ENCODE measurements at regions not wholly inside any gene's neighbourhood (a gene's known extent, or its start where the extent isn't known, plus 50 kb on each side); places are given as distances from the start of the nearest gene placed in this dataset.

DNA sequence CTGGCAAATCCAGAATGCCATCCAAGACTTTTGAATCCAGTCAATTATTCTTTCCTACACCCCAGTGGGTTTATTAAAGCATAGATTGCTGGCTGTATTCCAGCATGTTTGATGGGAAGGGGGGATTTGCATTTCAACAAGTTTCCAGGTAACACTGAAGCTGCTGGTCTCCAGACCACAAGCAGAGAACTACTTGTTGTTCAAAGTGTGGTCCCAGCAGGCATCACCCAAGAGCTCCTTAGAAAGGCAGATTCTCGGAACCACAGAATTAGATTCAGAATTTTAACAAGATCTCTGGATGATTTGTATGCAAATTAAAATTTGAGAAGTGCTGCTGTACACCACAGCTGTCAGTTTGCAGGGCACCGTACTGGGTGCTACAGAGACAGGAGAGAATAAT, 216.3 kb upstream of the FAM78B start:
- Histone ChIP-seq H3K4me3 (no peak overlapping the region), H3K27me3 (no peaks in the 10 kb centered on the region), H3K36me3 (no peaks in the 10 kb centered on the region), H3K9me3 (no peaks in the 10 kb centered on the region), H3K27ac (no peak overlapping the region), H3K4me1 (no peaks in the 10 kb centered on the region)
- intact Hi-C loops (cut with DNase I): no loop called here
- TF ChIP-seq, protein P1, sequence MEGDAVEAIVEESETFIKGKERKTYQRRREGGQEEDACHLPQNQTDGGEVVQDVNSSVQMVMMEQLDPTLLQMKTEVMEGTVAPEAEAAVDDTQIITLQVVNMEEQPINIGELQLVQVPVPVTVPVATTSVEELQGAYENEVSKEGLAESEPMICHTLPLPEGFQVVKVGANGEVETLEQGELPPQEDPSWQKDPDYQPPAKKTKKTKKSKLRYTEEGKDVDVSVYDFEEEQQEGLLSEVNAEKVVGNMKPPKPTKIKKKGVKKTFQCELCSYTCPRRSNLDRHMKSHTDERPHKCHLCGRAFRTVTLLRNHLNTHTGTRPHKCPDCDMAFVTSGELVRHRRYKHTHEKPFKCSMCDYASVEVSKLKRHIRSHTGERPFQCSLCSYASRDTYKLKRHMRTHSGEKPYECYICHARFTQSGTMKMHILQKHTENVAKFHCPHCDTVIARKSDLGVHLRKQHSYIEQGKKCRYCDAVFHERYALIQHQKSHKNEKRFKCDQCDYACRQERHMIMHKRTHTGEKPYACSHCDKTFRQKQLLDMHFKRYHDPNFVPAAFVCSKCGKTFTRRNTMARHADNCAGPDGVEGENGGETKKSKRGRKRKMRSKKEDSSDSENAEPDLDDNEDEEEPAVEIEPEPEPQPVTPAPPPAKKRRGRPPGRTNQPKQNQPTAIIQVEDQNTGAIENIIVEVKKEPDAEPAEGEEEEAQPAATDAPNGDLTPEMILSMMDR (IDR thresholded peaks at IDR 0.05): no peak
- ATAC-seq: no peak
- no peak for DNase-seq

DNA sequence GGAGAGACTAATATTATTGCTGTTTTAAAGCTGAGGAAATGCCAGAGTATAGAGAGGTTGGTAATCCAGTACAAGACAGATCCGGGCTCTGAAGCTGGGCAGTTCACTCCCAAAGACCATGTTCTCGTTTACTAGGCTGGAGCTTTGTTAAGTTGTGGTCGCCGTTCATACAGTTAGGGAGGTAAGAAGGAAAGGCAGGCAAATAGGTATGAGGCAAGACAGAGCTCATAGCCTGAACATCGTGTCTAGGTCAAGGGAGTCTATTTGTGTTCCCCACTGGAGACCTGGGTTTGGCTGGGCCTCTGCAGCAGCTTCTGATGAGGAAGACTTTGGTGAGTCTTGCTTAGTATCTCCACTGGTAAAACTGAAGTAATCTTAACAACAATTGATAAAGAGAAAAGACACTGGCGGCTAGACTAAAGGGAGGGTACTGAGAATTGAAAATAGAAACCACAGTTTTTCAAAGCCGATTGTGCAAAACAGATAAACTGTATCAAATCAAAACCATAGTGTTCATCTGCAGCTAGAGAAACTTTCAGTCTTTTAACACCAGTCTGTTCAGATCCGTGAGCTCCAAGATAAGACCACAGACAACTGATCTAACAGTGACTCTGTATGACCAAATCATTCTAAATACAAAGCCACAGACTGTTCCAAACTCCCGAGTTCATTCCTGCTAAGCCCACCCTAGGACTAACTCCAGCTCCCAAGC, 217.0 kb upstream of the FAM78B start:
- Histone ChIP-seq H3K4me3 (no peak overlapping the region), H3K27ac (no peak overlapping the region), H3K36me3 (no peaks in the 10 kb centered on the region), H3K4me1 (no peaks in the 10 kb centered on the region), H3K27me3 (no peaks in the 10 kb centered on the region), H3K9me3 (no peaks in the 10 kb centered on the region)
- ATAC-seq: no peak
- no peak for DNase-seq
- intact Hi-C loops (cut with DNase I): no loop called here
- TF ChIP-seq, protein P1 (IDR thresholded peaks at IDR 0.05): no peak

DNA sequence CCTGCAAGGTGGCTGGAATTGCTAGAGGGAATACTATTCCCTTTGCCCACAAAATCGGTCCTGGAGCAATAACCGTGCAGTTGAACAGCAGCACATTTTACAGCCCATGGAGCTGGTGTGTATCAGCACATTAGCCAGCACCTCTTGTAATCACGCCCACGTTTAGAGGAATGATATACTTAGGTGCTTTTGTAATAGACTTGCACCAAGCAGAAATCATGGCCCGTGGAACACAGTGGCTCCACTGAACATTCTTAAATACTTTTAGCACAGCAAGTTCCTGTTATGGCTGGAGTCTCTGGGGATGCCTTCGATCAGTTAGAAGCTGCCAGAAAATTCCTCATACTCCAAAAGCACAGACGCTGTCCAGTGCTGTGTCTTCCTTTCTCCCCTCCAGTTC, 218.1 kb upstream of the FAM78B start:
- DNase-seq (no peak), ATAC-seq (no peak)
- Histone ChIP-seq H3K36me3 (no peaks in the 10 kb centered on the region), H3K27ac (no peak overlapping the region), H3K4me3 (no peak overlapping the region), H3K4me1 (no peaks in the 10 kb centered on the region), H3K9me3 (no peaks in the 10 kb centered on the region), H3K27me3 (no peaks in the 10 kb centered on the region)
- intact Hi-C loops (cut with DNase I): no loop called here
- TF ChIP-seq, protein P1 (IDR thresholded peaks at IDR 0.05): no peak

DNA sequence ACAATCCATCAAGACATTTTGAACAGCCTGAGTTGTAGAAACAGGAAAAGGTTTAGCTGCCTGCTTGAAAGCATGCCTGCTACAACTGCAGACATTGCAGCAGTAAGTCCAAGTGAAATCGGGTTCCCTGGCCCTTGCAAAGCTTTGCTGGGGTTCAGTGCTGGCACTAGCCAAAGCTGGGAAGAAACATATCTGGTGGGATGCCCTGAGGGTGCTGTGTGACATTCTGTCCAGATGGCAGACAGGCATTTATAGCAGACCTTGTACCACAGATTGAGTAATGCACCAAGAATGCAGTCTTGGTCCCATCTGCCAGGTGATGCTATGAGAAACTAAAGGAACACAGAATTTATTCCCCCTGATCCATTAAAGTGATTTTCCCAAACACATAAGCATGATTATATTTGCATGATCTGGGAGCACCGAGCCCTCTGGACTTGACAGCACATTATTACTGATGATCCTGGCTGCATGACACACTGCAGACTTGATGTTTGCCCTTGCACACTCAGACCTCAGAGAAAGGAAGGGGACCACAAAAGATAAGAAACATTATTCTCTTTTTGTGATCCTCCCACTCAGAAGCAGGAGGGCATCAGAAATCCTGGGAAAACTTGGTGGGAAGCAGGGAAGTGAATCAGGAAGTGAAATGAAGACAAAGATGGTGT, 223.7 kb upstream of the FAM78B start:
- TF ChIP-seq, protein P1 (IDR thresholded peaks at IDR 0.05): no peak
- intact Hi-C loops (cut with DNase I): no loop called here
- Histone ChIP-seq H3K4me1 (no peaks in the 10 kb centered on the region), H3K27ac (no peak overlapping the region), H3K27me3 (no peaks in the 10 kb centered on the region), H3K36me3 (no peaks in the 10 kb centered on the region), H3K9me3 (no peaks in the 10 kb centered on the region), H3K4me3 (no peak overlapping the region)
- ATAC-seq (no peak), DNase-seq (no peak)

DNA sequence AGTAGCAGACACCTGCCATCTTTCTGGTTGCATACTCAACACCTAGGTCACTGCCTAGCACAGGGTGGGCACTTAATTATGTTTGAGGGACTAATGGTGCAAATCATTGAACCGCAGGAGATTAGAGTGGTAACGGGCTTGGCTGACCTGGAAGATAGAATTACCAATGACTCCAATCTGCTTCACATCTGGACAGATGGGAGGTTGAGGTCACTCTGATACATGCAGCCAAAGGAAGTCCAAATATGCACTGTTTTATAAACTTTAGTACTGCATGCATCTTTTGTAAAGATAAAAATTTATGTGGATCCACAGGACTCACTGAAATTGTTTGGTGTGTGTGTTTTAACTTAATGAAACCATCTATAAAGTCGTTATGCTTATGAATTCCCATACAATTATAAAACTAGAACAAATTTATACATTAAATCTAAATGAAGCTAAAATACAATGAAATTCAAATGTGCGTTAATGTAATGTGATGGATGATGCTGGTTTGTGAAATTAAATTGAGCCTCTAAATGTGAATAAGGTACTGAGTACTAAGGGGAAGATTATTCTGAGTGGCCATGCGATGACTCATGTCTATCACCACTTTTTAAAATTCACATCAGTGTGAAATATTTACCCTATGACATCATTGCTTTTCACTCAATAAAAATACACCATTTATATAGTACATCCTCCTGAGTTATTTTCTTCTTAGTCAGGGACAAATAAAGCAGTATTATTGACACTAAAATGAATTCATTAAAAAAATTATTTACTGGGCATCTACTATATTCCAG, 224.7 kb upstream of the FAM78B start:
- Histone ChIP-seq H3K9me3 (no peaks in the 10 kb centered on the region), H3K27ac (no peak overlapping the region), H3K27me3 (no peaks in the 10 kb centered on the region), H3K36me3 (no peaks in the 10 kb centered on the region), H3K4me1 (no peaks in the 10 kb centered on the region), H3K4me3 (no peak overlapping the region)
- TF ChIP-seq, protein P1 (IDR thresholded peaks at IDR 0.05): no peak
- ATAC-seq (no peak), DNase-seq (no peak)
- intact Hi-C loops (cut with DNase I): no loop called here
